HK-2 (cell line): ENCODE measurements at regions not wholly inside any gene's neighbourhood (a gene's known extent, or its start where the extent isn't known, plus 50 kb on each side); places are given as distances from the start of the nearest gene placed in this dataset.
"Not testable (repeated sequence)": the region's sequence is repeated elsewhere in the genome, so short reads cannot be mapped to it uniquely, and the experiment has no call there.

Experiments
- DNase-seq: peaks from one replicate; pipeline ENCODE4 v3.0.0-alpha.2; 2018; ENCODE audit not compliant: unreplicated experiment

- no peak for DNase-seq
These were observed 75.7 kb downstream of the C18orf54 start for GRCh38 chr18:54433368-54433767.

DNA sequence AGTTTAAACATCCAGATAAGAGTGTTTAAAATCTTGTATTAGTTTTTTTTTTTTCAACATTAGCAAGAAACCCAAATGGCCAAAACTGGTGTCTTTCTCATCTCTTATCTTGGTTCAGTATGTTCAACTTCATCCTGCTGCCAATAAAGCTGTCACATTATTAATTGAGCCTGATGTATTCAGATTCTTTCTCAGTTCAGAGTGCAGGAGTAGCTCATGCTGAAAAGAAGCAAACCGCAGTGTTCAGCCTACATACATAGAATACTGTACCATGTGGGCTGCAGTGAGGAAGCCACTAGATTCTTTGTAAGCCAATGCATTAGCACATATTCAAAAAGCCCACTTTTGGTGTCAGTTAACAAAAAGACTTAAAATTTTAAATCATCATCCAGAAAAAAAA lies 76.2 kb downstream of the C18orf54 start:
- no peak for DNase-seq

- DNase-seq, result no peak
These were observed 76.7 kb downstream of the C18orf54 start for GRCh38 chr18:54434453-54434852.

DNA sequence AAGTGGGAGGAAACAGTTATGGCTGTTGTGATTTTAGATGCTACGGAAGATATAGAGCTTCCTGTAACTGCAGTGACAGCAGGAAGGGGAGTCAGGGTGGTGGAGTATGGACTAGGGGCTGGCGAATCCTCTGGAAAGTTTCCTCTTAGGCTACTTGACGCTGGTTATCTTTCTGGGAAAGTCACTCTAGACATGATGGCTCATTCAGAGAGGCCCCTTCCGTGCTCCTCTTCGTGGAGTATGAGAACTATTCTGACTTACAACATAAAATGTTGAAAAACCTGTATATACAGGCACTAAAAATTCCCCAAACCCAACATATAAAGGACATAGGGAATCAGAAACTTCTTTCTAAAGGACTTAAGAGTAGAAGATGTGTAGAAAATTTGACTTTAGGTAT lies 78.8 kb downstream of the C18orf54 start:
- DNase-seq, result no peak

GRCh38 chr18:54440292-54440691 lies 82.6 kb downstream of the C18orf54 start:
- no peak for DNase-seq

GRCh38 chr18:54444319-54444914 lies 86.7 kb downstream of the C18orf54 start:
- peak; percentile 30 for DNase-seq

DNA sequence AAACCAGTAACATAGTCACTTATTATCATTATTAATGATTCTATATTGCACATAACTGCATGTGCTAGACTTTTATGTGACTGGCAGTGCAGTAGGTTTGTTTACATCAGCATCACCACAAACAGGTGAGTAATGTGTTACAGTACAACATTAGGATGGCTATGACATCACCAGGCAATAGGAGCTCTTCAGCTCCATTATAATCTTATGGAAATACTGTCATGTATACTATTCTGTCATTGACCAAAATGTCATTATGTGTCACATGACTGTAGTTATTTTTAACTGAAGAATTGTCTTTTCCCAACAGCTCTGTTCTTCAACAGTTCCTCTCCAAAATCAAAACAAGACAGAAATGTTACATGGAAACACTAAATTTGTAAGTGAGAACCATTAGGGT lies 96.3 kb downstream of the C18orf54 start:
- DNase-seq, result no peak

- DNase-seq, result no peak
These were observed 107.8 kb downstream of the C18orf54 start for GRCh38 chr18:54465502-54465901.

DNA sequence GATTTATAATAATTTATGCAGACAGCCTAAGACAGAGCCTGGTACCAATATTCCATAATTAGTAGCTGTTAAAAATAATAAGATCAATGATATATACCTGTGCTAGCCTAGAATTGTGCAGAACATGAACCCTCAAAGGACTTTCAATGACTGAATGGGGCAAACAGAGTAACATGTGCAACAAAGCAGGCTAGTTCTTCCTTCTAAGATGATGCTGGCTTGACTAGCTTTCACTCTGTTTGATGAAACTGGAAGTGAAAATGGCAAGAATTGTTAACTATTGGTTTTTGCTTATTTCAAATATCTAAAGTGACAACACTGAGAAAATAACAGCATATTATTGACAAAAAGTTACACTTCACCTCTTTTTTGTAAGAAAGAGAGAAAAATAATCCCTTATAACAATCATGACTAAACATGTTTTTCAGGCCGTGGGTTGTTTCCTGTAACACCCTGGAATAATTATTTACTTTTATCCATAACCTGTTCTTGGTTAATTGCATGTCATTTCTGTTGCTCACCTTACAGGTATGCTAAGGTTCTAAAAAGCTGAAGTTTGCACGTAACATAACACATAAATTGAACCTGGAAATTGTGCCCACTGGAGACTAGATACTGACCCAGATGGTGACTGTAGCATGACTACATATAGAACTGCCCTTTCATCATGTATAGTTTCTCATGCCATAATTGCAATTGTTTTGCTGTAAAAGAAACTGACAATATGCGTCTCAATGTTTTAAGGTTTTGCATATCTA lies 108.7 kb downstream of the C18orf54 start:
- DNase-seq, result no peak

DNA sequence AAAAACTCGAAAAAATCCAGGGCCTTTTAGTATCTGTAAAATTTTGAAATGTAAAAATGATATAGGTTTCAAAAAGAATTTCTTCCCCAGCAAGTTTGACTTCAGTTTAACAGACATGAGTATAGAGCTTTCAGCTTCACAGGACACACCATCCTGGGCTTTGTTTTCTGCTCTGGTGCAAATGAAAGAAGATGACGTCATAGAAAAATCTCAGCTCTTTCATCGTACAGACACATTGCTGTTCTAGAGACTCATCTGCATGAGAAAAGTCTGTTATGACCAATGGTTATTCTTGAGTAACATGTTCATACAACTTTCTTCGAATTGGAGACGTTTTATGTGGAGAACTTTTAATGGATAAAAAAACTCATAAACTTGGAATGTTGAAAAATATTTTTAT lies 111.7 kb upstream of the DYNAP start:
- no peak for DNase-seq

DNA sequence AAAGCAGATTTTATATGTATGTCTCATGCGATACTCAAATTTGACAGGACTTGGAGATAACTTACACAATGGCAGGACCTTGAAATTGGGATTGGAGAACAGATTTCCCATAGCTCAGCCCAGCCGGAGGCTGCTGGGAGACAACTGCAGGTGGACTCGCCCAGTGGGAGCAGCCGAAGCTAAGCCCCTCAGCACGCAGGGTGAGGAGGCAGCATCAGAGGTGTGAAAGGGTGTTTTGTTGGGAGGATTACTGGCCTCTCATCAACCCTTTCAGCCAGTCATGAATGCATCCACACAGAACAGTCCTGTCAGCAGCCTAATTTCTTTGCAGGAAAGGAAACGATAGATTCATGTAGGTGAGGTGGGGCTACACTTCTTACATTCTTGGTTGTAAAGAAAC lies 110.4 kb upstream of the DYNAP start:
- no peak for DNase-seq

- DNase-seq, result not testable (repeated sequence)
These were observed 88.6 kb upstream of the DYNAP start for GRCh38 chr18:54502451-54502850.

DNA sequence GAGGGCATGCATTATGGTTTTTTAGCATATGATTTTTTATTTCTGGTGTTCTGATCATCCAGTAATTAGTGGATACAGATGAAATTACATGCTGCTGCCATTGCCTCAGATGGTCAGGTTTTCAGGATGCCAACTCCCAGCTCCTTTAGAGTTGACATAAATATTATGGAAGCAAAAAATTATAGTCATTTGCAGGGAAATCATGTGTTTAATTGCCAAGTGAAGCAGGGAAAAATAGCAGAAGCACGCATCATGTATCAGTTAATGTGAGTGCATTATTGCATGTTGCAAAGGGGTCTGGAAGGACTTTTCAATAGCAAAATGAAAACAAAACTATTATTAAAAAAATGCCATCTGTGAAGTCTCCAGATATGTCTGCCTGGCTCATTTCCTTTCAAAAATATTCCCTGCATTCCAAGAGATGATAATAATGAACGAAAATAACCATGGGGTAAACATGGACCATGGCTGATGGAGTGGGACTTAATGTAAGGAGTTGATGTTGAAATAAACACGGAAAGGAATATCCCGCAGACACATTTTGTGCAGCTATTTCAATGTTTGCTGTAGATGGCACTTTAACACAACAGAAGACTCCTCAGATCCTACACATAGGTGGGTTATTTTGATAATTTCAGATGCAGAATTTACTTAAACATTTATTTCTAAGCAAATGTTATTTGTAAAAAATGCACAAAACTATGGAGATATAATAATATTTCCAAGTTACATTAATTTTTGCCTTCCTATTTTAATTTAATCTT lies 87.7 kb upstream of the DYNAP start:
- DNase-seq, result no peak

DNA sequence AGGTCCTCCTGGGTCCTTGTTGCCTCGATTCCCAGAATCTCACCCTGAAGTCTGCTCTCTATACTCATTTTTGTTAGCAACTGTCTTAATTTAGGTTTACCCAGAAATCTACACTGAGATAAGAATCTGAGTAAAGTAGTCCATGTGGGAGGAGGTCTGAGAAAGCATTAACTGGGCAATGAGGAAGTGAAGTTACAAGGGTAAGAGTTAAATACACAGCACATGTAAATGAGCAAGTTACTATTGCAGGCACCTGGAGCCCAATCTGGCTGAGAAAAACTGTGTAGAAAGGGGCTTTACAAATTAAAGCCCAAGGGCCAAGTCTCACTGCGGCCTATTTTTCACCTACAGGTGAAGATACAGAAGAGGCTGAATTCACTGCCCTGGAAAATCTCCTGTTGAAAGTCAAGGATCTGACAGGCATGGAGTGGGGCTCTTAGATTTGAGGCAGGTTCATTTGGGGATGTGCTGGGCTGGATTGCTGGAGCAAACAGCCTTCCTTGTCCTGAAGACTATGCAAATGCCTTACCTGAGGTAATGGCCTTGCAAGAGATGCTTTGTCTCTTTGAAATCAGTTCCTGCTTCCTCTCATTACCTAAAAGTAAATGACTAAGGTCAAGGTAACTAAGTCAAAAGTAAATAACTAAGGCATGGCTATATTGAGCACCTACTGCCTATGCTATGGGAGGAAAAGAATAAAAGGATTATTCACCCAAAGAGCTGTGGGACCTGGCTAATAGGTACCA lies 84.4 kb upstream of the DYNAP start:
- no peak for DNase-seq

- DNase-seq, result no peak
These were observed 81.3 kb upstream of the DYNAP start for GRCh38 chr18:54509793-54510192.

DNA sequence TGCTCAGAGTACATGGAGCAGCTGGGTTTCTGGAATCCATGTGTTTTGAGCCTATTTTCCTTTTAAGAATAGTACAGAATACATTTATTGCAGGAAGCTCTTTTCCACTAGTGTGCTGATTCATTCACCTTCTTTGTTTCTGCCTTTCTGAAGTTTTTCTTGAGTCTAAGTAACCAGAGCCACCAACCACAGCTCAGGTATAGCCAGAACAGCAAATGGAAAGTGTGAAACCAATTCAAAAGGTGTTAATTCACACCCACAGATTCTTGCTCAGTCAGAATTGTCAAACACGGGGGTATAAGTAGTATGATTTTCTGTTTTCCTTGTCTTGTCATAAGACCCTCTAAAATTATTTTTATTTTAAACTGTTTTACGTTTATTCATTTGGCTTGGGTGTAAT lies 75.9 kb upstream of the DYNAP start:
- no peak for DNase-seq

GRCh38 chr18:54517521-54517920 lies 73.5 kb upstream of the DYNAP start:
- no peak for DNase-seq

GRCh38 chr18:54521846-54522245 lies 69.2 kb upstream of the DYNAP start:
- DNase-seq, result no peak

DNA sequence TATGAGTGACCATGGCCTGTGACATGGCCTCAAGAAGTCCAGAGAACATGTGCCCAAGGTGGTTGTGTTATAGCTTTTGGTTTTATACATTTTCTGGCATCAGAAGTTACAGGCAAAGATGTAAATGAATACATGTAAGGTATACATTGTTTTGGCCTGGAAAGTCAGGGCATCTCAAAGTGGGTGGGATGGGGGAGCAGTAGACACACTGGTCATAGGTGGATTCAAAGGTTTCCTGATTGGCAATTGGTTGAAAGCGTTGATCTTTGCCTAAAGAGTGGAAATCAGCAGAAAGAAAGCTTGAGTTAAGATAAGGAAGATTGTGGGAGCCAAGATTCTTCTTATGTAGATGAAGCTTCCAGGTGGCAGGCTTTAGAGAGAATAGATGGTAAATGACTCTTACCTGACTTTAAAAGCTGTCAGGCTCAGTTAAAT lies 62.1 kb upstream of the DYNAP start:
- no peak for DNase-seq

GRCh38 chr18:54529444-54529843 lies 61.6 kb upstream of the DYNAP start:
- DNase-seq, result no peak

DNA sequence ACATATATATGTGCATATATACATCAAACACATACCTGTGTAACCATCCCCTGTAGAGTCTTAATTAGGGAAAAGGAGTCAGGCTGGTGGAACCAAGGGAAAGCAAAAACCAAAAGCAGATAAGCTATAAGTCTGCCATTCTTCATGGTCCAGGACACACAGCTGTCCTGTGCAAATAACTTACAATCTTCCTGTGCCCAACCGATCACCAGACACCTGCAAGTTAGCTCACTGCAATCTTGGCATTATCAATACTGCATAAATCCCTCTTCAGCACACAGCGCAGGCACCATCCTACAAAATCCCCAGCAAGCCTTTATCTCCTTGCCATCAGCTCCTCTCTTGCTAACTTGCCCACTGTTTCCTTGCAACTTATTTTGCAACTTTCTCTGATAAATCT lies 60.8 kb upstream of the DYNAP start:
- no peak for DNase-seq

- DNase-seq, result no peak
These were observed 59.5 kb upstream of the DYNAP start for GRCh38 chr18:54531402-54532065.
